ENCODE measurements at regions not wholly inside any gene's neighbourhood (a gene's known extent, or its start where the extent isn't known, plus 50 kb on each side); places are given as distances from the start of the nearest gene placed in this dataset.

DNA sequence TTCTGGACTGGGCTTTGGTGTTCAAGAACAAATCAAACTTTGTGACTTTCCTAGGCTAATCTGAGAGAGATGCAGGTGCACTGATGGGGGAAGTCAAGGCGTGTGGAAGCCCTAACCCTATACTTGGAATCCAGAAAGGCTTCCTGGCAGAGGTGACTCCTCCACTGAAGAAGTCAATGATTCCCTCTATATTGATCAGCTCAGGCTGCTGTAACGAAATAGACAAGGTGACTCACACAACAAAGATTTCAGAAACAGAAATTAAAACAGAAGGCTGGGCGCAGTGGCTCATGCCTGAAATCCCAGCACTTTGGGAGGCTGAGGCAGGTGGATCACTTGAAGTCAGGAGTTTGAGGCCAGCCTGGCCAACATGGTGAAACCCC, 69.6 kb upstream of the GGTA1 start:
- 58 to 82% (median 73%) methylated on average over 3 of the region's 3 CpGs for WGBS, 5 donors

GRCh38 chr9:121572581-121572980, 72.9 kb upstream of the GGTA1 start:
- intact Hi-C loops (cut with DNase I; ENCODE audit: low total_unique reads), result no loop called here

More for the DNA sequence above, 69.6 kb upstream of the GGTA1 start:
- no peak overlapping the region for H3K4me3 ChIP-seq
- no peaks in the 10 kb centered on the region for H3K36me3 ChIP-seq
- intact Hi-C loops (cut with DNase I; ENCODE audit: low total_unique reads), result no loop called here
- peaks cover 13 to 26% (median 18%) of the 10 kb centered on the region in 6 donors for H3K4me1 ChIP-seq
- no peaks in the 10 kb centered on the region for H3K9me3 ChIP-seq
- DNase-seq, result no peak
- no peak overlapping the region for H3K27ac ChIP-seq
- TF ChIP-seq POLR2A (IDR thresholded peaks at IDR 0.05) (no peak), CTCF (IDR thresholded peaks at IDR 0.05 in 8 of 11, conservative IDR thresholded peaks at IDR 0.05 in 3 of 11) (no peak), POLR2AphosphoS5 (IDR thresholded peaks at IDR 0.05) (no peak)
- peaks cover 0 to 12% (median 0%) of the 10 kb centered on the region in 7 donors for H3K27me3 ChIP-seq (replicated peaks in 1 of 7)

DNA sequence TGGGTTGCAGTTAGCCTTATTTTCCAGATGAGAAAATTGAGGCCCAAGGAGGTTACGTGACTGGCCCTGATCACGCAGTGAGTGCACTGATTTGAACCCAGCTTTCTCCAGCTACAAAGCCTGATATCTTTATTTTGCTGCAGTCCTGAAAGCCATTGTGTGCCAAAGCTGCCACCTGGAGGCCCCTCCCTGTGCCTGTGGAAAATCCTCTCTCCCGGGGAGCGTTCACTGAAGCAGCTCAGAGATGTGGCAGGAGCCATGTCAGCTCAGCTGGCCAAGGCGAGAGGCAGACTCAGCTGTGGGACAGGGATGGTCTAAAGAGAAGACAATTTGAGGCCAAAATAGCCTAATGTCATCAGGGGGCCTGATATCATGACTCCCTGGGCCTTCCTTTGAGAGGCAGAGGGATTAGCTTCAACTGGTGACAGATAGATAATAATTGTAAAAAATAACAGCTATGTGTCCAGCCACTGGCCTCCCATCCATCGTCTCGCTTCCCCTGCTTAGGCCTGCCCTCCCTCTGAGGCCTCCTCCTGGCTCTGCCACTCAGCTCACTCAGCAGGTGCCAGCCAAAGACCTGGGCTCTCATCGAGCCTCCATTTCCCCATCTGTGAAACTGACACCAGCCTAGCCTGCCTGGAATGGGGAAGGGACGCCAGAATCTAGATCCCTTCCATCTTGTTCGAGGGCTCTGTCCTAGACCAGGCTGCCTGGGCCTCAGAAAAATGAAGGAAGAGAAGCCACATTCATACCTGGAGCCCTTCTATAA, 74.3 kb upstream of the GGTA1 start:
- intact Hi-C loops (cut with DNase I; ENCODE audit: low total_unique reads), result no loop called here
- DNase-seq, result no peak
- peaks cover 0 to 3% (median 0%) of the 10 kb centered on the region in 7 donors for H3K27me3 ChIP-seq (replicated peaks in 1 of 7)
- peaks cover 2 to 7% (median 3%) of the 10 kb centered on the region in 6 donors for H3K4me1 ChIP-seq
- H3K4me3 ChIP-seq, result no peak overlapping the region
- H3K36me3 ChIP-seq, result no peaks in the 10 kb centered on the region
- 88 to 94% (median 90%) methylated on average over 10 of the region's 10 CpGs for WGBS, 5 donors
- no peaks in the 10 kb centered on the region for H3K9me3 ChIP-seq
- no peak overlapping the region for H3K27ac ChIP-seq
- TF ChIP-seq POLR2AphosphoS5 (IDR thresholded peaks at IDR 0.05) (no peak), CTCF (IDR thresholded peaks at IDR 0.05 in 8 of 11, conservative IDR thresholded peaks at IDR 0.05 in 3 of 11) (no peak), POLR2A (IDR thresholded peaks at IDR 0.05) (no peak)

More at GRCh38 chr9:121572581-121572980, 72.9 kb upstream of the GGTA1 start:
- Histone ChIP-seq H3K4me3 (no peak overlapping the region), H3K4me1 (peaks cover 13 to 21% (median 16%) of the 10 kb centered on the region in 6 donors), H3K27ac (no peak overlapping the region), H3K9me3 (no peaks in the 10 kb centered on the region), H3K36me3 (no peaks in the 10 kb centered on the region), H3K27me3 (replicated peaks in 1 of 7) (peaks cover 0 to 9% (median 0%) of the 10 kb centered on the region in 7 donors)
- TF ChIP-seq POLR2A (IDR thresholded peaks at IDR 0.05), result no peak
- TF ChIP-seq POLR2AphosphoS5 (IDR thresholded peaks at IDR 0.05), result no peak
- TF ChIP-seq CTCF (IDR thresholded peaks at IDR 0.05 in 8 of 11, conservative IDR thresholded peaks at IDR 0.05 in 3 of 11), result no peak
- no peak for DNase-seq
- 74 to 96% (median 85%) methylated on average over 6 to 7 of the region's 7 CpGs for WGBS, 5 donors

DNA sequence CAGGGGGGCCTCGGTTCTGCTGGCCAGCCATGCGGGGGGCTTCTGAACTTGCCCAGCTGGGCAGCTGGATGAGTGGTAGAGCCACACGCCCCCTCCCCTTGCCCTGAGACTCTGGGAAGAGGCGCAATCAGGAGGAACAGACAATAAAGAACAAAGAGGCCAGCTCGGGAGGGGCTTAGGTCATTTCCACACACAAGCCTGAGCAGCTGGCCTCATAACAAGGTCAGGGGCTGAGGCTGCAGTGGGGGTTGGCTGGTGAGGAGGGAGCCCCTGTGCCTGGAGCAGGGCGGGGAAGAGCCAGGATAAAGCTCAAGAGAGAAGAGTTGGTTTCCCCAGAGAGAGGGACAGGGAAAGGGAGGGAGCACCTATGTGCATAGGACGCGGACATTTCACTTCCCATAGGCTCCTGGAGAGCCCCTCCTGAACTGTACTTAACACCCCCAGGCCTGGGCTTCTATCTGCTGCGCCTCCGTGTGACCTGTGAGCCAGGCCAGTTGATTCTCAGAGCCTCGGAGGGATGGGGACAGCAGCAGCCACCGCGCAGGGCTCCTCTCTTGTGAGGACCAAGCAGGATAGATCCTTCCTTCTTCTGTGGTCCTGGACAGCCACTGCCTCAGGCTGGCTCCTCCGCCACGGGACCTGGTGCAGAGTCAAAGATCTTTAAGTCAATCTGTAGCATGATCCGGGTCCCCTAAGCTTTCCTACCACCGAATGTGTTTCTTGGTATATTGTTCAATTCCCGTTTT, 75.3 kb upstream of the GGTA1 start:
- DNase-seq, result no peak
- no peak overlapping the region for H3K27ac ChIP-seq
- H3K27me3 ChIP-seq (replicated peaks in 1 of 7), result no peaks in the 10 kb centered on the region
- H3K4me1 ChIP-seq, result no peaks in the 10 kb centered on the region
- H3K4me3 ChIP-seq, result no peak overlapping the region
- intact Hi-C loops (cut with DNase I; ENCODE audit: low total_unique reads), result no loop called here
- 72 to 87% (median 81%) methylated on average over 16 to 18 of the region's 18 CpGs for WGBS, 5 donors
- TF ChIP-seq POLR2A (IDR thresholded peaks at IDR 0.05) (no peak), CTCF (IDR thresholded peaks at IDR 0.05 in 8 of 11, conservative IDR thresholded peaks at IDR 0.05 in 3 of 11) (no peak), POLR2AphosphoS5 (IDR thresholded peaks at IDR 0.05) (no peak)
- H3K36me3 ChIP-seq, result no peaks in the 10 kb centered on the region
- no peaks in the 10 kb centered on the region for H3K9me3 ChIP-seq
